ENCODE measurements at regions not wholly inside any gene's neighbourhood (a gene's known extent, or its start where the extent isn't known, plus 50 kb on each side); places are given as distances from the start of the nearest gene placed in this dataset.

DNA sequence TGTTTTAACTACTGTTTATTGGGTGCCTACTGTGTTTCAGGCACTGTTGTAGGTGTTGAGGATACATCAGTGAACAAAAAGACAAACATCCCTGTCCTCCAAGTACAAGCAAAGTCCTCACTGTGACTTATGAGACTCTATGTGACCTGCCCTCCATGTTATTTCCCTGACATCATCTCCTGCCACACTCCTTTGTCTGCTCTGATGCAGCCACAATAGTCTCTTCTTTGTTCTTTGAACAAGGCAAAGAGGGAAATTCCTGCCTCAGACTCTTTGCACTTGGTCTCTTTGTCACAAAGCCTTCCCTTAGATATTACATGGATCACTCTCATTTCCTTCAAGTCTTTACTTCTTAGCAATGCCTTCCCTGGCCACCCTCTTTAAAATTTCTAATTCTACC lies 240.1 kb upstream of the SRRM4 start:
- TF ChIP-seq, protein P1, sequence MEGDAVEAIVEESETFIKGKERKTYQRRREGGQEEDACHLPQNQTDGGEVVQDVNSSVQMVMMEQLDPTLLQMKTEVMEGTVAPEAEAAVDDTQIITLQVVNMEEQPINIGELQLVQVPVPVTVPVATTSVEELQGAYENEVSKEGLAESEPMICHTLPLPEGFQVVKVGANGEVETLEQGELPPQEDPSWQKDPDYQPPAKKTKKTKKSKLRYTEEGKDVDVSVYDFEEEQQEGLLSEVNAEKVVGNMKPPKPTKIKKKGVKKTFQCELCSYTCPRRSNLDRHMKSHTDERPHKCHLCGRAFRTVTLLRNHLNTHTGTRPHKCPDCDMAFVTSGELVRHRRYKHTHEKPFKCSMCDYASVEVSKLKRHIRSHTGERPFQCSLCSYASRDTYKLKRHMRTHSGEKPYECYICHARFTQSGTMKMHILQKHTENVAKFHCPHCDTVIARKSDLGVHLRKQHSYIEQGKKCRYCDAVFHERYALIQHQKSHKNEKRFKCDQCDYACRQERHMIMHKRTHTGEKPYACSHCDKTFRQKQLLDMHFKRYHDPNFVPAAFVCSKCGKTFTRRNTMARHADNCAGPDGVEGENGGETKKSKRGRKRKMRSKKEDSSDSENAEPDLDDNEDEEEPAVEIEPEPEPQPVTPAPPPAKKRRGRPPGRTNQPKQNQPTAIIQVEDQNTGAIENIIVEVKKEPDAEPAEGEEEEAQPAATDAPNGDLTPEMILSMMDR (IDR thresholded peaks at IDR 0.05 in 8 of 11, conservative IDR thresholded peaks at IDR 0.05 in 3 of 11), result no peak
- TF ChIP-seq POLR2A (IDR thresholded peaks at IDR 0.05), result no peak
- TF ChIP-seq POLR2AphosphoS5 (IDR thresholded peaks at IDR 0.05), result no peak

All from spleen (tissue), 7 donors.